Endothelial cell of umbilical vein (primary cell): ENCODE measurements at regions not wholly inside any gene's neighbourhood (a gene's known extent, or its start where the extent isn't known, plus 50 kb on each side); places are given as distances from the start of the nearest gene placed in this dataset.

ENCODE experiments used
- BruUV-seq: library from RNA; stranded (reverse); fragments of 400-500 nt; replicated peaks from 2 replicates; lab custom pipeline; 2021; lab: Mats Ljungman, UMichigan
- CTCF ChIA-PET: fragments of 300-600, 350-600 bp; sonication (Branson Sonifier 250); formaldehyde crosslinking; loops from one replicate; lab custom pipeline; 2021; ENCODE audit warnings: antibody characterized with exemption, inconsistent platforms; lab: Charles Lee
- POLR2A ChIA-PET: fragments of 300-600, 350-600 bp; sonication (Branson Sonifier 250); formaldehyde crosslinking; loops from one replicate; lab custom pipeline; 2021; ENCODE audit warnings: antibody characterized with exemption, inconsistent platforms; lab: Charles Lee
- DNase-seq: peaks from one replicate; pipeline ENCODE4 v3.0.0-alpha.2; 2011; ENCODE audit warnings: low read depth, low spot score
- FAIRE-seq: peaks from 2 replicates; lab custom pipeline; 2011; peaks lifted over from hg19 to GRCh38; lab: Jason Lieb, UNC
- H2AFZ ChIP-seq: 2 replicates; pipeline ENCODE4 v1.6.0; 2012; ENCODE audit warnings: low read depth, low read length, control low read depth, inconsistent platforms
- H3K27ac ChIP-seq: 2 replicates; pipeline ENCODE4 v1.5.1; 2011; ENCODE audit warnings: low read depth, mild to moderate bottlenecking, control low read depth, low read length, moderate library complexity; ENCODE audit not compliant: insufficient read depth
- H3K27me3 ChIP-seq, 2 experiments: 2 replicates each; pipeline versions ENCODE4 v1.6.0 to v1.6.1; 2011; ENCODE audit warnings: low read length in 2 of 2, mixed read lengths in 1 of 2; ENCODE audit not compliant: control insufficient read depth in 2 of 2, insufficient read depth in 2 of 2
- H3K36me3 ChIP-seq, 2 experiments: 2 replicates in 1 of 2; 3 replicates in 1 of 2; pipeline ENCODE4 v1.5.1; 2011; ENCODE audit warnings: low read length in 2 of 2, mild to moderate bottlenecking in 1 of 2, moderate library complexity in 1 of 2; ENCODE audit not compliant: control insufficient read depth in 2 of 2, insufficient read depth in 2 of 2; ENCODE audit errors: extremely low read depth in 1 of 2
- H3K4me1 ChIP-seq: 3 replicates; pipeline ENCODE4 v1.5.1; 2011; ENCODE audit warnings: mild to moderate bottlenecking, low read length; ENCODE audit not compliant: control insufficient read depth, insufficient read depth; ENCODE audit errors: extremely low read depth
- H3K4me2 ChIP-seq: 2 replicates; pipeline ENCODE4 v1.6.1; 2011; ENCODE audit warnings: low read length, control low read depth, mixed read lengths; ENCODE audit not compliant: insufficient read depth
- H3K4me3 ChIP-seq, 3 experiments: fragments of 200-600 bp in 1 of 3; sonication (generic), shearing (Covaris generic) in 1 of 3; replicated peaks in 1 of 3; 2 replicates each; pipeline ENCODE4 v1.5.1; 2011 to 2016; ENCODE audit warnings: control low read depth in 3 of 3, low read length in 3 of 3, mild to moderate bottlenecking in 2 of 3, inconsistent platforms in 1 of 3, low read depth in 1 of 3, moderate library complexity in 1 of 3; ENCODE audit not compliant: insufficient read depth in 1 of 3
- H3K79me2 ChIP-seq: 2 replicates; pipeline ENCODE4 v1.6.0; 2012; ENCODE audit warnings: low read length, inconsistent platforms; ENCODE audit not compliant: control insufficient read depth, insufficient read depth
- H3K9ac ChIP-seq: replicated peaks from 2 replicates; pipeline ENCODE3; 2011; ENCODE audit warnings: low read length, control low read depth; ENCODE audit not compliant: insufficient read depth; ENCODE audit errors: extremely low read depth
- H3K9me1 ChIP-seq: replicated peaks from 3 replicates; pipeline ENCODE4 v1.6.0; 2011; ENCODE audit warnings: mild to moderate bottlenecking, low read length; ENCODE audit not compliant: control insufficient read depth, insufficient read depth; ENCODE audit errors: extremely low read depth
- H3K9me3 ChIP-seq: replicated peaks from 2 replicates; pipeline ENCODE4 v1.5.1; 2012; ENCODE audit warnings: low read length, inconsistent platforms; ENCODE audit not compliant: control insufficient read depth, insufficient read depth
- H4K20me1 ChIP-seq: replicated peaks from 2 replicates; pipeline ENCODE3; 2011; ENCODE audit warnings: mild to moderate bottlenecking, low read length; ENCODE audit not compliant: control insufficient read depth, insufficient read depth; ENCODE audit errors: extremely low read depth
- CTCF ChIP-seq, 2 donors: IDR thresholded peaks; 1 replicate in 1 of 2; 2 replicates in 1 of 2; pipeline ENCODE4 v1.5.1; 2011; ENCODE audit warnings: low read length in 2 of 2, mild to moderate bottlenecking in 2 of 2, moderate library complexity in 2 of 2, control low read depth in 1 of 2, inconsistent platforms in 1 of 2, low read depth in 1 of 2; ENCODE audit not compliant: insufficient read depth in 1 of 2; ENCODE audit errors: extremely low read depth in 1 of 2
- EZH2 ChIP-seq: IDR thresholded peaks from 2 replicates; pipeline ENCODE4 v1.6.1; 2012; ENCODE audit warnings: borderline replicate concordance, low read depth, mild to moderate bottlenecking, moderate library complexity, low read length, inconsistent platforms; ENCODE audit not compliant: severe bottlenecking
- FOS ChIP-seq: IDR thresholded peaks from 2 replicates; pipeline ENCODE4 v1.6.1; 2011; ENCODE audit warnings: mild to moderate bottlenecking, low read length, moderate library complexity, borderline replicate concordance; ENCODE audit not compliant: insufficient read depth
- GATA2 ChIP-seq: IDR thresholded peaks from 2 replicates; pipeline ENCODE4 v1.7.0; 2011; ENCODE audit warnings: low read depth, mild to moderate bottlenecking, moderate library complexity, mixed read lengths, low read length; ENCODE audit not compliant: insufficient read length, insufficient read depth
- JUN ChIP-seq: IDR thresholded peaks from 2 replicates; pipeline ENCODE4 v1.6.1; 2011; ENCODE audit warnings: borderline replicate concordance, low read depth; ENCODE audit not compliant: insufficient read length, insufficient read depth
- MYC ChIP-seq: IDR thresholded peaks from one replicate; pipeline ENCODE4 v1.6.1; 2011; ENCODE audit warnings: mild to moderate bottlenecking, low read depth, low read length
- POLR2A ChIP-seq: IDR thresholded peaks from 2 replicates; pipeline ENCODE4 v1.6.1; 2012; ENCODE audit warnings: low read depth, mild to moderate bottlenecking, control low read depth, low read length
- POLR2AphosphoS5 ChIP-seq: IDR thresholded peaks from 2 replicates; pipeline ENCODE4 v1.6.1; 2012; ENCODE audit warnings: low read depth, mild to moderate bottlenecking, control low read depth, low read length, moderate library complexity; ENCODE audit not compliant: insufficient read depth
- dilution Hi-C: fragments of 300-500 bp; cut with MboI; formaldehyde crosslinking; loops from one replicate; pipeline ENCODE4 v1.15.0; 2019; ENCODE audit warnings: low sequenced_read_pairs; ENCODE audit not compliant: extremely low pct_ligation_motif_present
- intact Hi-C: fragments of 100-400 bp; cut with micrococcal nuclease; formaldehyde crosslinking; loops from one replicate; pipeline ENCODE4 v1.10.0; 2022
- TF ChIP-seq, protein P1 (sequence below): IDR thresholded peaks from 2 replicates; pipeline ENCODE4 v1.6.1; 2011; ENCODE audit not compliant: insufficient read depth, insufficient read length

DNA sequence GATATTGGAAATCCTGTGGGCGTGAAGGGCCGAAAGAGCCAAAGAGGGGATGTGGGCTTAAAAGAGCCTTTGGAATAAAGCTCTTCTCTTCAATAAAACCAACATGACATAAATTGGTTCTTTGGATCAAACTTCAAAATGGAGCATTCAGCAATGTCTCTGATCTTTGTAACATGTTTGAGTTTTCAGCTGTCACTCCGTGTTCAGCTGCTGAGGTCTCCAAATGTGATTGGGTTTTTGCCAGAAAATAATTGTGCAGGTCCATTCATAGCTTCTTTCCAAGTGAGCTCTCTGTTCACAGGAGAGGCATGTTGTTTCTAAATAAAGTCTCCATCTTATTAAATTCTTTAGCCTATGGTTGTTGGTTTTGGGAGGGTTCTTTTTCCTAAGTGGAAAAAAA, 127.6 kb upstream of the CCDC68 start:
- no TSS peak for BruUV-seq
- Histone ChIP-seq H3K9me1 (no peaks in the 10 kb centered on the region), H3K4me3 (no peak overlapping the region), H3K9ac (no peak overlapping the region), H3K9me3 (no peaks in the 10 kb centered on the region), H3K36me3 (no peaks in the 10 kb centered on the region), H3K79me2 (no peaks in the 10 kb centered on the region), H3K4me1 (no peaks in the 10 kb centered on the region), H4K20me1 (no peaks in the 10 kb centered on the region), H3K4me2 (no peak overlapping the region), H3K27ac (no peak overlapping the region), H2AFZ (no peak overlapping the region), H3K27me3 (peaks cover 29 to 38% of the 10 kb centered on the region in 2 experiments)
- CTCF ChIA-PET: interaction anchor here (0.9 kb wide), 1 partner anchor 9 kb away, joined by 4 read pairs; no protein-coding TSS in a partner anchor
- POLR2A ChIA-PET: no interaction called here
- no peak for TF ChIP-seq GATA2
- TF ChIP-seq, protein P1, sequence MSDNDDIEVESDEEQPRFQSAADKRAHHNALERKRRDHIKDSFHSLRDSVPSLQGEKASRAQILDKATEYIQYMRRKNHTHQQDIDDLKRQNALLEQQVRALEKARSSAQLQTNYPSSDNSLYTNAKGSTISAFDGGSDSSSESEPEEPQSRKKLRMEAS: no peak
- TF ChIP-seq EZH2: no peak
- TF ChIP-seq FOS: no peak
- TF ChIP-seq CTCF (IDR thresholded peaks at IDR 0.05; ENCODE audit: extremely low read depth in 1 of 2, insufficient read depth in 1 of 2, low read depth in 1 of 2, low read length in 2 of 2): no peak
- no peak for TF ChIP-seq POLR2A
- TF ChIP-seq MYC: no peak
- TF ChIP-seq JUN: no peak
- no peak for TF ChIP-seq POLR2AphosphoS5
- dilution Hi-C loops (no loop called here), intact Hi-C loops (no loop called here)
- FAIRE-seq (no peak), DNase-seq (no peak)
